ENCODE measurements at regions not wholly inside any gene's neighbourhood (a gene's known extent, or its start where the extent isn't known, plus 50 kb on each side); places are given as distances from the start of the nearest gene placed in this dataset.

DNA sequence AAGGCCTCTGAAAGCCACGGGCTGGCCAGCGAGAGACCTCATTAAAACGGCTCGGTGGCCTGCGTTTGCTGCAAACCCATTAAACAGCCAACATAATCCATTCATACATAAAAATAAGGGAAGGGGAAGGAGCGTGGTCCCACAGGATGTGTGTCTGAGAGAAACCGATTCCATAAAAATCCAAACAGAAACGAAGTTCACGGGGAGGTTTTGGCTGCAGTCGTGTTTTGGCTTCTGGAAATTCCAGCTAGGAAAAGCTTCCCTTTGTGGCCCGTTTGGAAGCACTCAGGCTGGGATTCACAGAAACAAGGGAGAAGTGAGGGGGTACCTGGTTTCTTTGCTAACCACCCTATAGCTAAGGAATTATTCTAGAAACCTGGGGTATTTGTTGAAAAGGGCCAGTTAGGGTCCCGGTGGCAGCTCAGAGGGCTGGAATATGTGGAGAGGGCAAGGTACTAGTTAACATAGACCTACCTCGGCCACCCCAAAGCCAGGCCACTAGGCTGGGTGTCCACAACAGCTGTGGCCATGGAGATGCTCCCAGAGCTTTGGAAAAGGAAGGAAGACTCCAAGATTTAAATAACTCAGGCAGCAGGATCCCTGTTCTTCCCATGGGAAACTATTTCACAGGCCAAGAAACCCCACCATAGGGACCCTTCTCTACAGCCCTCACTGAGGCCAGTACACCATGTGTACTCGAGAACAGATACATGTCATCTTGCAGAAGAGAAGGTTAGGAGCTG, 166.8 kb downstream of the BCOR start:
- Histone ChIP-seq H3K79me2 (ENCODE audit: insufficient read depth, low read length) (no peaks in the 10 kb centered on the region), H4K20me1 (ENCODE audit: insufficient read depth) (no peaks in the 10 kb centered on the region), H3K9me2 (ENCODE audit: insufficient read depth) (no peaks in the 10 kb centered on the region), H3K27ac (ENCODE audit: low read depth, low read length) (no peak overlapping the region), H3K9ac (ENCODE audit: low read length) (no peak overlapping the region), H3K27me3 (ENCODE audit: insufficient read depth, low read length) (no peaks in the 10 kb centered on the region), H3K4me2 (ENCODE audit: low read length) (no peak overlapping the region), H3K9me3 (ENCODE audit: control insufficient read depth in 1 of 2, insufficient read depth in 1 of 2, low read depth in 1 of 2, low read length in 2 of 2) (no peaks in the 10 kb centered on the region), H3K4me1 (ENCODE audit: control insufficient read depth in 1 of 2, insufficient read depth in 2 of 2, low read length in 2 of 2) (peaks cover 0 to 4% of the 10 kb centered on the region in 2 experiments; a peak in 1 of 4 replicates), H2AFZ (ENCODE audit: low read depth, low read length, poor library complexity, severe bottlenecking) (no peak overlapping the region), H3K4me3 (replicated peaks in 1 of 2; ENCODE audit: low read depth in 1 of 2, low read length in 2 of 2) (no peak overlapping the region), H3K36me3 (ENCODE audit: control insufficient read depth in 1 of 2, insufficient read depth in 2 of 2, low read length in 2 of 2) (no peaks in the 10 kb centered on the region)
- DNase-seq (ENCODE audit: low read depth, low spot score), result no peak
- intact Hi-C loops (cut with micrococcal nuclease), result no loop called here
- no peak for TF ChIP-seq SIN3A (IDR thresholded peaks at IDR 0.05; ENCODE audit: low read depth)
- TF ChIP-seq ELF1 (IDR thresholded peaks at IDR 0.05; ENCODE audit: borderline replicate concordance, low read depth), result no peak
- no peak for TF ChIP-seq FOSL1 (IDR thresholded peaks at IDR 0.05; ENCODE audit: low read depth)
- TF ChIP-seq, protein P1, sequence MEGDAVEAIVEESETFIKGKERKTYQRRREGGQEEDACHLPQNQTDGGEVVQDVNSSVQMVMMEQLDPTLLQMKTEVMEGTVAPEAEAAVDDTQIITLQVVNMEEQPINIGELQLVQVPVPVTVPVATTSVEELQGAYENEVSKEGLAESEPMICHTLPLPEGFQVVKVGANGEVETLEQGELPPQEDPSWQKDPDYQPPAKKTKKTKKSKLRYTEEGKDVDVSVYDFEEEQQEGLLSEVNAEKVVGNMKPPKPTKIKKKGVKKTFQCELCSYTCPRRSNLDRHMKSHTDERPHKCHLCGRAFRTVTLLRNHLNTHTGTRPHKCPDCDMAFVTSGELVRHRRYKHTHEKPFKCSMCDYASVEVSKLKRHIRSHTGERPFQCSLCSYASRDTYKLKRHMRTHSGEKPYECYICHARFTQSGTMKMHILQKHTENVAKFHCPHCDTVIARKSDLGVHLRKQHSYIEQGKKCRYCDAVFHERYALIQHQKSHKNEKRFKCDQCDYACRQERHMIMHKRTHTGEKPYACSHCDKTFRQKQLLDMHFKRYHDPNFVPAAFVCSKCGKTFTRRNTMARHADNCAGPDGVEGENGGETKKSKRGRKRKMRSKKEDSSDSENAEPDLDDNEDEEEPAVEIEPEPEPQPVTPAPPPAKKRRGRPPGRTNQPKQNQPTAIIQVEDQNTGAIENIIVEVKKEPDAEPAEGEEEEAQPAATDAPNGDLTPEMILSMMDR (IDR thresholded peaks at IDR 0.05 in 2 of 3, conservative IDR thresholded peaks at IDR 0.05 in 1 of 3; ENCODE audit: borderline replicate concordance in 1 of 3, insufficient read depth in 1 of 3, low read depth in 2 of 3, low read length in 2 of 3), result no peak
- TF ChIP-seq ZFX (IDR thresholded peaks at IDR 0.05), result no peak
- no peak for TF ChIP-seq POLR2A (IDR thresholded peaks at IDR 0.05; ENCODE audit: borderline replicate concordance, extremely low read depth, insufficient read depth, insufficient read length)
- TF ChIP-seq TCF7L2 (IDR thresholded peaks at IDR 0.05; ENCODE audit: borderline replicate concordance, extremely low read depth, insufficient read depth, insufficient read length), result no peak
- TF ChIP-seq JUND (IDR thresholded peaks at IDR 0.05), result no peak
- TF ChIP-seq EZH2 (IDR thresholded peaks at IDR 0.05), result no peak
- TF ChIP-seq ZNF274 (IDR thresholded peaks at IDR 0.05; ENCODE audit: low read depth, low read length), result no peak
- no peak for TF ChIP-seq POLR2AphosphoS5 (IDR thresholded peaks at IDR 0.05; ENCODE audit: low read depth, low read length)
- TF ChIP-seq SRF (IDR thresholded peaks at IDR 0.05; ENCODE audit: low read depth), result no peak
- TF ChIP-seq, protein P2, sequence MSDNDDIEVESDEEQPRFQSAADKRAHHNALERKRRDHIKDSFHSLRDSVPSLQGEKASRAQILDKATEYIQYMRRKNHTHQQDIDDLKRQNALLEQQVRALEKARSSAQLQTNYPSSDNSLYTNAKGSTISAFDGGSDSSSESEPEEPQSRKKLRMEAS (IDR thresholded peaks at IDR 0.05), result no peak
- no peak for TF ChIP-seq YY1 (IDR thresholded peaks at IDR 0.05; ENCODE audit: extremely low read depth, insufficient replicate concordance, low read depth, low read length)
- no peak for TF ChIP-seq RAD21 (IDR thresholded peaks at IDR 0.05; ENCODE audit: low read depth)
- no peak for TF ChIP-seq EGR1 (IDR thresholded peaks at IDR 0.05; ENCODE audit: low read depth)
- TF ChIP-seq, protein P3, sequence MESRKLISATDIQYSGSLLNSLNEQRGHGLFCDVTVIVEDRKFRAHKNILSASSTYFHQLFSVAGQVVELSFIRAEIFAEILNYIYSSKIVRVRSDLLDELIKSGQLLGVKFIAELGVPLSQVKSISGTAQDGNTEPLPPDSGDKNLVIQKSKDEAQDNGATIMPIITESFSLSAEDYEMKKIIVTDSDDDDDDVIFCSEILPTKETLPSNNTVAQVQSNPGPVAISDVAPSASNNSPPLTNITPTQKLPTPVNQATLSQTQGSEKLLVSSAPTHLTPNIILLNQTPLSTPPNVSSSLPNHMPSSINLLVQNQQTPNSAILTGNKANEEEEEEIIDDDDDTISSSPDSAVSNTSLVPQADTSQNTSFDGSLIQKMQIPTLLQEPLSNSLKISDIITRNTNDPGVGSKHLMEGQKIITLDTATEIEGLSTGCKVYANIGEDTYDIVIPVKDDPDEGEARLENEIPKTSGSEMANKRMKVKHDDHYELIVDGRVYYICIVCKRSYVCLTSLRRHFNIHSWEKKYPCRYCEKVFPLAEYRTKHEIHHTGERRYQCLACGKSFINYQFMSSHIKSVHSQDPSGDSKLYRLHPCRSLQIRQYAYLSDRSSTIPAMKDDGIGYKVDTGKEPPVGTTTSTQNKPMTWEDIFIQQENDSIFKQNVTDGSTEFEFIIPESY (IDR thresholded peaks at IDR 0.05; ENCODE audit: extremely low read depth, insufficient replicate concordance, low read length), result no peak
- ATAC-seq, result no peak
- ChIA-PET RAD21 (ENCODE audit: low non-redundant PET in 1 of 2, low total read pairs in 2 of 2, uncharacterized antibody in 2 of 2, unreplicated experiment in 2 of 2) (no interaction called here), CTCF (no interaction called here), POLR2A (no interaction called here)
- no TSS peak for BruUV-seq (replicated peaks)

All from HCT116 (cell line).